ENCODE measurements at regions not wholly inside any gene's neighbourhood (a gene's known extent, or its start where the extent isn't known, plus 50 kb on each side); places are given as distances from the start of the nearest gene placed in this dataset.

DNA sequence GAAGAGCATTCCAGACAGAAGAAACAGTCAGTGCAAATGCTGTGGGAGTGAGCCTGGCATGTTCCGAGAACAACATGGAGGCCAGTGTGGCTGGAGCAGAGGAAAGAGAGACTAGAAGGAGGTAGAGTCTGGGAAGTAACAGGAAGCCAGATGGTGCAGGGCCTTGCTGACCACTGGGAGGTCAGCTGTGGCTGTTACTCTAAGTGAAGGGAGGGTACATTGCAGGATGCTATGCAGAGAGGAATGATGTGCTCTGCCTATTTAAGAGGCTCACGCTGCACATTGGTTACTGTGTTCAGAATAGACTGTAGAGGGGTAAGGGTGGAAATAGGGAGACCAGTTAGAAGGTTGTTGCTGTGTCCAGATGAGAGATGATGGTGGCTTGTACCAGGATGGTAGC is 88.6 kb upstream of the CACNA1E start:
- TF ChIP-seq GATA3 (IDR thresholded peaks at IDR 0.05; ENCODE audit: low read depth, low read length) (no peak), GATA2 (IDR thresholded peaks at IDR 0.05; ENCODE audit: low read depth, low read length) (no peak)

All from SH-SY5Y (cell line).